Smooth muscle cell (in vitro differentiated cells): ENCODE measurements at regions not wholly inside any gene's neighbourhood (a gene's known extent, or its start where the extent isn't known, plus 50 kb on each side); places are given as distances from the start of the nearest gene placed in this dataset.
"Not testable (repeated sequence)": the region's sequence is repeated elsewhere in the genome, so short reads cannot be mapped to it uniquely, and the experiment has no call there.

Experiments
- DNase-seq: peaks from one replicate; lab custom pipeline; 2025; ENCODE audit not compliant: unreplicated experiment; lab: John Stamatoyannopoulos, UW
- H2AFZ ChIP-seq: fragments of 200-600 bp; sonication (generic); 2 replicates; pipeline ENCODE4 v1.6.0; 2016; ENCODE audit warnings: antibody characterized with exemption, low read depth, mild to moderate bottlenecking
- H3F3A ChIP-seq: fragments of 200-600 bp; sonication (generic); 2 replicates; pipeline ENCODE4 v1.6.0; 2017; ENCODE audit warnings: antibody characterized with exemption, low read depth
- H3K27ac ChIP-seq: fragments of 200-600 bp; sonication (generic); 2 replicates; pipeline ENCODE4 v1.5.1; 2016; ENCODE audit warnings: low read depth, mild to moderate bottlenecking
- H3K27me3 ChIP-seq: fragments of 200-600 bp; sonication (generic); 2 replicates; pipeline ENCODE4 v1.6.1; 2016; ENCODE audit warnings: low read depth, mild to moderate bottlenecking
- H3K36me3 ChIP-seq: fragments of 200-600 bp; sonication (generic); 2 replicates; pipeline ENCODE4 v1.5.1; 2016; ENCODE audit warnings: low read depth
- H3K4me1 ChIP-seq: fragments of 200-600 bp; sonication (generic); 2 replicates; pipeline ENCODE4 v1.5.1; 2016; ENCODE audit warnings: low read depth
- H3K4me2 ChIP-seq: fragments of 200-600 bp; sonication (generic); 2 replicates; pipeline ENCODE4 v1.6.0; 2016; ENCODE audit warnings: mild to moderate bottlenecking
- H3K4me3 ChIP-seq: fragments of 200-600 bp; sonication (generic); 2 replicates; pipeline ENCODE4 v1.5.1; 2016; ENCODE audit warnings: mild to moderate bottlenecking
- H3K79me2 ChIP-seq: fragments of 200-600 bp; sonication (generic); 2 replicates; pipeline ENCODE4 v1.6.0; 2016; ENCODE audit warnings: low read depth, mild to moderate bottlenecking
- H3K9ac ChIP-seq: fragments of 200-600 bp; sonication (generic); 2 replicates; pipeline ENCODE4 v1.6.0; 2016; ENCODE audit warnings: low read depth
- H3K9me3 ChIP-seq: fragments of 200-600 bp; sonication (generic); replicated peaks from 2 replicates; pipeline ENCODE4 v1.5.1; 2016; ENCODE audit warnings: low read depth
- H4K20me1 ChIP-seq: fragments of 200-600 bp; sonication (generic); 2 replicates; pipeline ENCODE4 v1.6.0; 2016; ENCODE audit warnings: low read depth
- CTCF ChIP-seq: fragments of 200-600 bp; sonication (generic); IDR thresholded peaks from 2 replicates; pipeline ENCODE4 v1.5.1; 2017; ENCODE audit warnings: borderline replicate concordance, mild to moderate bottlenecking, antibody characterized with exemption; ENCODE audit not compliant: insufficient read depth, poor library complexity, severe bottlenecking
- WGBS: methylation state at CpG from one replicate; pipeline ENCODE4 v1.1.7; 2016; ENCODE audit warnings: low lambda C conversion rate; 5-methylcytosine and 5-hydroxymethylcytosine counted together

- H3F3A ChIP-seq = no peaks in the 10 kb centered on the region
- 97% methylated on average over 10 of the region's 10 CpGs for WGBS
- H3K4me1 ChIP-seq = no peaks in the 10 kb centered on the region
- H3K4me3 ChIP-seq = no peak overlapping the region
- no peaks in the 10 kb centered on the region for H3K36me3 ChIP-seq
- no peak overlapping the region for H2AFZ ChIP-seq
- no peak overlapping the region for H3K27ac ChIP-seq
- H3K27me3 ChIP-seq = no peaks in the 10 kb centered on the region
- no peaks in the 10 kb centered on the region for H3K79me2 ChIP-seq
- H3K9ac ChIP-seq = no peak overlapping the region
- no peak for DNase-seq
- TF ChIP-seq CTCF = no peak
- H3K9me3 ChIP-seq = no peaks in the 10 kb centered on the region
- no peak overlapping the region for H3K4me2 ChIP-seq
- H4K20me1 ChIP-seq = no peaks in the 10 kb centered on the region
Observed at GRCh38 chr6:141393405-141394124, 739.2 kb upstream of the GJE1 start.

GRCh38 chr6:141391135-141391534, 741.6 kb upstream of the GJE1 start:
- not testable (repeated sequence) for H3K4me2 ChIP-seq, H3F3A ChIP-seq, H3K4me3 ChIP-seq, H3K36me3 ChIP-seq, H3K9me3 ChIP-seq, H3K9ac ChIP-seq, H2AFZ ChIP-seq, H4K20me1 ChIP-seq, H3K27ac ChIP-seq, H3K4me1 ChIP-seq, H3K27me3 ChIP-seq, H3K79me2 ChIP-seq, DNase-seq
- 89% methylated on average over 2 of the region's 2 CpGs for WGBS

GRCh38 chr6:141388666-141389065, 744.1 kb upstream of the GJE1 start:
- no peaks in the 10 kb centered on the region for H3K9me3 ChIP-seq
- H3K27ac ChIP-seq = no peak overlapping the region
- no peak for DNase-seq
- H3K79me2 ChIP-seq = no peaks in the 10 kb centered on the region
- H3K4me1 ChIP-seq = no peaks in the 10 kb centered on the region
- no peak overlapping the region for H3K9ac ChIP-seq
- no peaks in the 10 kb centered on the region for H3K36me3 ChIP-seq
- no peaks in the 10 kb centered on the region for H3K27me3 ChIP-seq
- no peaks in the 10 kb centered on the region for H3F3A ChIP-seq
- H4K20me1 ChIP-seq = no peaks in the 10 kb centered on the region
- no peak overlapping the region for H3K4me3 ChIP-seq
- no peak overlapping the region for H3K4me2 ChIP-seq
- WGBS = 89% methylated on average over 3 of the region's 3 CpGs
- H2AFZ ChIP-seq = no peak overlapping the region
- TF ChIP-seq CTCF = no peak

- Histone ChIP-seq H3F3A (no peaks in the 10 kb centered on the region), H3K4me3 (no peak overlapping the region), H3K36me3 (no peaks in the 10 kb centered on the region), H3K4me1 (no peaks in the 10 kb centered on the region), H3K4me2 (no peak overlapping the region), H3K27ac (no peak overlapping the region), H3K79me2 (no peaks in the 10 kb centered on the region), H3K9me3 (no peaks in the 10 kb centered on the region), H3K9ac (no peak overlapping the region), H4K20me1 (no peaks in the 10 kb centered on the region), H2AFZ (no peak overlapping the region), H3K27me3 (no peaks in the 10 kb centered on the region)
- WGBS = 97% methylated on average over 2 of the region's 2 CpGs
- no peak for TF ChIP-seq CTCF
- no peak for DNase-seq
Observed at GRCh38 chr6:141370438-141370837, 762.3 kb upstream of the GJE1 start.

- not testable (repeated sequence) for H3K9ac ChIP-seq, DNase-seq, H3F3A ChIP-seq, H2AFZ ChIP-seq, H3K79me2 ChIP-seq, H3K4me2 ChIP-seq, H3K9me3 ChIP-seq, H4K20me1 ChIP-seq, H3K4me1 ChIP-seq, H3K4me3 ChIP-seq, H3K27me3 ChIP-seq, H3K36me3 ChIP-seq, H3K27ac ChIP-seq
- 100% methylated on average over 1 of the region's 1 CpG for WGBS
Observed at GRCh38 chr6:141366796-141367195, 765.9 kb upstream of the GJE1 start.
